ENCODE measurements at regions not wholly inside any gene's neighbourhood (a gene's known extent, or its start where the extent isn't known, plus 50 kb on each side); places are given as distances from the start of the nearest gene placed in this dataset.

GRCh38 chr12:107271523-107271922 is 178.2 kb upstream of the CRY1 start:
- TF ChIP-seq CTCF (IDR thresholded peaks at IDR 0.05) (no peak), POLR2A (IDR thresholded peaks at IDR 0.05) (no peak)

Measured in testis (tissue), 2 donors.